PC-9 (cell line): ENCODE measurements at regions not wholly inside any gene's neighbourhood (a gene's known extent, or its start where the extent isn't known, plus 50 kb on each side); places are given as distances from the start of the nearest gene placed in this dataset.

Source experiments
- BruUV-seq: library from RNA; stranded (reverse); fragments of 400-500 nt; replicated peaks from 2 replicates; lab custom pipeline; 2021; lab: Mats Ljungman, UMichigan
- CTCF ChIA-PET: fragments of 300-600 bp; sonication (Branson Sonifier 250); formaldehyde crosslinking; loops from one replicate; lab custom pipeline; 2022; ENCODE audit warnings: antibody characterized with exemption; lab: Charles Lee
- POLR2A ChIA-PET: fragments of 300-600 bp; sonication (Branson Sonifier 250); formaldehyde crosslinking; loops from one replicate; lab custom pipeline; 2022; ENCODE audit warnings: antibody characterized with exemption; ENCODE audit not compliant: unreplicated experiment; lab: Charles Lee
- DNase-seq, 2 experiments: peaks; one replicate each; pipeline versions ENCODE4 v3.0.0 to v3.0.0-alpha.2; 2015 to 2022; ENCODE audit warnings: mixed read lengths in 1 of 2
- H2AFZ ChIP-seq: fragments of 200-600 bp; sonication (generic); 2 replicates; pipeline ENCODE4 v1.8.1; 2017; ENCODE audit warnings: antibody characterized with exemption
- H3F3A ChIP-seq: fragments of 200-600 bp; sonication (generic); 2 replicates; pipeline ENCODE4 v1.8.1; 2017; ENCODE audit warnings: antibody characterized with exemption, mild to moderate bottlenecking, low read depth; ENCODE audit not compliant: insufficient read depth
- H3K27ac ChIP-seq: fragments of 200-600 bp; sonication (generic); 2 replicates; pipeline ENCODE4 v1.6.1; 2016; ENCODE audit warnings: mixed run types
- H3K27me3 ChIP-seq: fragments of 200-600 bp; sonication (generic); 2 replicates; pipeline ENCODE4 v1.6.1; 2016; ENCODE audit warnings: low read depth, mixed run types; ENCODE audit not compliant: insufficient read depth
- H3K36me3 ChIP-seq: fragments of 200-600 bp; sonication (generic); 2 replicates; pipeline ENCODE4 v1.6.1; 2016; ENCODE audit warnings: low read depth, mixed run types
- H3K4me1 ChIP-seq: fragments of 200-600 bp; sonication (generic); replicated peaks from 2 replicates; pipeline ENCODE4 v1.6.1; 2016; ENCODE audit warnings: mixed run types; ENCODE audit not compliant: insufficient read depth
- H3K4me2 ChIP-seq: fragments of 200-600 bp; sonication (generic); 2 replicates; pipeline ENCODE4 v1.6.1; 2017; ENCODE audit warnings: mixed run types
- H3K4me3 ChIP-seq: fragments of 200-600 bp; sonication (generic); 2 replicates; pipeline ENCODE4 v1.6.1; 2016; ENCODE audit warnings: mixed run types
- H3K79me2 ChIP-seq: fragments of 200-600 bp; sonication (generic); 2 replicates; pipeline ENCODE4 v1.6.1; 2017; ENCODE audit warnings: low read depth, mixed run types
- H3K9me2 ChIP-seq: fragments of 200-600 bp; sonication (generic); 2 replicates; pipeline ENCODE4 v1.8.1; 2017; ENCODE audit warnings: mild to moderate bottlenecking; ENCODE audit not compliant: insufficient read depth
- H3K9me3 ChIP-seq: fragments of 200-600 bp; sonication (generic); 2 replicates; pipeline ENCODE4 v1.8.1; 2016; ENCODE audit warnings: low read depth; ENCODE audit not compliant: insufficient read depth
- H4K20me1 ChIP-seq: fragments of 200-600 bp; sonication (generic); 2 replicates; pipeline ENCODE4 v1.8.1; 2017; ENCODE audit not compliant: insufficient read depth
- CTCF ChIP-seq: fragments of 200-600 bp; sonication (generic); conservative IDR thresholded peaks from 2 replicates; pipeline ENCODE4 v1.6.1; 2017; ENCODE audit warnings: mixed run types, antibody characterized with exemption, mild to moderate bottlenecking, moderate library complexity
- EZH2 ChIP-seq: fragments of 200-600 bp; sonication (generic); IDR thresholded peaks from 2 replicates; pipeline ENCODE4 v1.8.0; 2017; ENCODE audit warnings: antibody characterized with exemption, low read depth
- intact Hi-C: fragments of 100-400 bp; cut with micrococcal nuclease; formaldehyde crosslinking; loops from one replicate; pipeline ENCODE4 v1.10.0; 2022; ENCODE audit not compliant: unreplicated experiment

GRCh38 chr1:229896306-229896705 lies 170.7 kb upstream of the GALNT2 start:
- TF ChIP-seq CTCF, result no peak
- no peak for TF ChIP-seq EZH2
- POLR2A ChIA-PET, result no interaction called here
- DNase-seq, result no peak

GRCh38 chr1:229896861-229897260 lies 170.2 kb upstream of the GALNT2 start:
- DNase-seq, result no peak
- H3K79me2 ChIP-seq, result no peaks in the 10 kb centered on the region
- no peak overlapping the region for H3K4me2 ChIP-seq
- no peaks in the 10 kb centered on the region for H3K9me3 ChIP-seq
- BruUV-seq, result no TSS peak
- POLR2A ChIA-PET, result no interaction called here
- H3K27me3 ChIP-seq, result no peaks in the 10 kb centered on the region
- TF ChIP-seq CTCF (no peak), EZH2 (no peak)
- no peak overlapping the region for H3K27ac ChIP-seq
- no peaks in the 10 kb centered on the region for H4K20me1 ChIP-seq
- H3K9me2 ChIP-seq, result no peaks in the 10 kb centered on the region
- intact Hi-C loops, result no loop called here
- H3F3A ChIP-seq, result peaks cover 24% of the 10 kb centered on the region
- H3K4me1 ChIP-seq, result peaks cover 30% of the 10 kb centered on the region
- H2AFZ ChIP-seq, result no peak overlapping the region
- H3K4me3 ChIP-seq, result no peak overlapping the region
- CTCF ChIA-PET, result no interaction called here
- no peaks in the 10 kb centered on the region for H3K36me3 ChIP-seq

More at GRCh38 chr1:229896306-229896705, 170.7 kb upstream of the GALNT2 start:
- Histone ChIP-seq H4K20me1 (no peaks in the 10 kb centered on the region), H3K27ac (no peak overlapping the region), H2AFZ (no peak overlapping the region), H3K4me2 (no peak overlapping the region), H3K4me3 (no peak overlapping the region), H3K79me2 (no peaks in the 10 kb centered on the region), H3K4me1 (peaks cover 30% of the 10 kb centered on the region), H3K27me3 (no peaks in the 10 kb centered on the region), H3K9me2 (no peaks in the 10 kb centered on the region), H3K36me3 (no peaks in the 10 kb centered on the region), H3K9me3 (no peaks in the 10 kb centered on the region), H3F3A (peaks cover 24% of the 10 kb centered on the region)
- CTCF ChIA-PET, result no interaction called here
- intact Hi-C loops, result no loop called here
- BruUV-seq, result no TSS peak

GRCh38 chr1:229897501-229897900 lies 169.5 kb upstream of the GALNT2 start:
- Histone ChIP-seq H3K4me1 (peaks cover 27% of the 10 kb centered on the region), H3K36me3 (no peaks in the 10 kb centered on the region), H3K27me3 (no peaks in the 10 kb centered on the region), H3K9me2 (no peaks in the 10 kb centered on the region), H2AFZ (no peak overlapping the region), H3K4me3 (no peak overlapping the region), H3K79me2 (no peaks in the 10 kb centered on the region), H4K20me1 (no peaks in the 10 kb centered on the region), H3K9me3 (no peaks in the 10 kb centered on the region), H3K27ac (no peak overlapping the region), H3F3A (peaks cover 24% of the 10 kb centered on the region), H3K4me2 (no peak overlapping the region)
- no peak for DNase-seq
- intact Hi-C loops, result no loop called here
- ChIA-PET CTCF (no interaction called here), POLR2A (no interaction called here)
- no peak for TF ChIP-seq EZH2
- no peak for TF ChIP-seq CTCF
- BruUV-seq, result no TSS peak
